OCI-LY3 (cell line): ENCODE measurements at regions not wholly inside any gene's neighbourhood (a gene's known extent, or its start where the extent isn't known, plus 50 kb on each side); places are given as distances from the start of the nearest gene placed in this dataset.
A peak's percentile ranks its signal among the peaks of the same experiment; 100 is the strongest.

ENCODE experiments used
- H2AFZ ChIP-seq: fragments of 200-600, 300-600 bp; shearing (Covaris generic); 2 replicates; pipeline ENCODE4 v1.6.0; 2014; ENCODE audit warnings: antibody characterized with exemption, low read depth, low read length
- H3K27ac ChIP-seq: fragments of 200-600, 300-600 bp; sonication (generic); 2 replicates; pipeline ENCODE4 v1.5.1; 2014; ENCODE audit warnings: mild to moderate bottlenecking, low read length, moderate library complexity, mixed read lengths
- H3K27me3 ChIP-seq: fragments of 200-600, 300-600 bp; sonication (generic); 2 replicates; pipeline ENCODE4 v1.6.1; 2014; ENCODE audit warnings: low read depth, low read length, mixed read lengths
- H3K36me3 ChIP-seq: fragments of 200-600, 300-600 bp; sonication (generic); replicated peaks from 2 replicates; pipeline ENCODE3; 2014; ENCODE audit warnings: low read depth, low read length, mixed read lengths
- H3K4me1 ChIP-seq: fragments of 300-600, 200-600 bp; sonication (generic); 2 replicates; pipeline ENCODE4 v1.6.1; 2014; ENCODE audit warnings: low read length, mixed read lengths
- H3K4me2 ChIP-seq: fragments of 200-600, 300-600 bp; sonication (generic); 2 replicates; pipeline ENCODE4 v1.6.1; 2014; ENCODE audit warnings: low read length, mixed read lengths
- H3K4me3 ChIP-seq: fragments of 300-600, 200-600 bp; sonication (generic); 2 replicates; pipeline ENCODE4 v1.5.1; 2014; ENCODE audit warnings: antibody characterized with exemption, mild to moderate bottlenecking, low read length, moderate library complexity
- H3K79me2 ChIP-seq: fragments of 300-600, 200-600 bp; shearing (Covaris generic); 2 replicates; pipeline ENCODE4 v1.6.1; 2014; ENCODE audit warnings: mild to moderate bottlenecking, low read length, mixed read lengths
- H3K9ac ChIP-seq: fragments of 300-600, 200-600 bp; shearing (Covaris generic); 2 replicates; pipeline ENCODE4 v1.6.0; 2014; ENCODE audit warnings: mild to moderate bottlenecking, low read length, moderate library complexity
- H3K9me3 ChIP-seq: fragments of 200-600, 300-600 bp; shearing (Covaris generic); 2 replicates; pipeline ENCODE4 v1.6.1; 2014; ENCODE audit warnings: low read length, mixed read lengths; ENCODE audit not compliant: insufficient read depth
- H4K20me1 ChIP-seq: fragments of 200-600, 300-600 bp; sonication (generic); 2 replicates; pipeline ENCODE4 v1.6.1; 2016; ENCODE audit warnings: low read length, mixed read lengths; ENCODE audit not compliant: insufficient read depth
- CTCF ChIP-seq: fragments of 200-600, 300-600 bp; sonication (generic); IDR thresholded peaks from 2 replicates; pipeline ENCODE4 v1.5.1; 2014; ENCODE audit warnings: antibody characterized with exemption, low read length, low read depth
- EZH2phosphoT487 ChIP-seq: fragments of 200-600 bp; shearing (Covaris generic); IDR thresholded peaks from 2 replicates; pipeline ENCODE4 v1.6.1; 2018; ENCODE audit warnings: antibody characterized with exemption, mixed run types, low read depth

GRCh38 chr3:70546679-70547078 lies 234.2 kb upstream of the MDFIC2 start:
- no peak overlapping the region for H3K4me3 ChIP-seq
- no peak overlapping the region for H3K4me2 ChIP-seq
- H3K4me1 ChIP-seq, result no peaks in the 10 kb centered on the region
- no peak overlapping the region for H3K27ac ChIP-seq
- H3K27me3 ChIP-seq, result peaks cover 31% of the 10 kb centered on the region
- no peak overlapping the region for H3K9ac ChIP-seq
- no peaks in the 10 kb centered on the region for H3K9me3 ChIP-seq
- TF ChIP-seq CTCF (no peak), EZH2phosphoT487 (no peak)
- H2AFZ ChIP-seq, result no peak overlapping the region
- H3K79me2 ChIP-seq, result no peaks in the 10 kb centered on the region
- no peaks in the 10 kb centered on the region for H4K20me1 ChIP-seq
- no peaks in the 10 kb centered on the region for H3K36me3 ChIP-seq

- Histone ChIP-seq H4K20me1 (no peaks in the 10 kb centered on the region), H3K27me3 (peaks cover 24% of the 10 kb centered on the region), H3K9ac (no peak overlapping the region), H3K4me2 (no peak overlapping the region), H3K9me3 (no peaks in the 10 kb centered on the region), H3K4me1 (no peaks in the 10 kb centered on the region), H3K36me3 (no peaks in the 10 kb centered on the region), H2AFZ (no peak overlapping the region), H3K27ac (no peak overlapping the region), H3K79me2 (no peaks in the 10 kb centered on the region), H3K4me3 (no peak overlapping the region)
- no peak for TF ChIP-seq EZH2phosphoT487
Measured at GRCh38 chr3:70543493-70543892, 231.1 kb upstream of the MDFIC2 start.

- Histone ChIP-seq H3K4me1 (no peaks in the 10 kb centered on the region), H4K20me1 (no peaks in the 10 kb centered on the region), H2AFZ (no peak overlapping the region), H3K9me3 (no peaks in the 10 kb centered on the region), H3K79me2 (no peaks in the 10 kb centered on the region), H3K27me3 (peaks cover 28% of the 10 kb centered on the region), H3K27ac (no peak overlapping the region), H3K9ac (no peak overlapping the region), H3K36me3 (no peaks in the 10 kb centered on the region), H3K4me3 (no peak overlapping the region), H3K4me2 (no peak overlapping the region)
- TF ChIP-seq CTCF, result peak; percentile 45
- no peak for TF ChIP-seq EZH2phosphoT487
Measured at GRCh38 chr3:70539908-70540307, 227.5 kb upstream of the MDFIC2 start.

- H2AFZ ChIP-seq, result no peak overlapping the region
- no peaks in the 10 kb centered on the region for H3K79me2 ChIP-seq
- H3K36me3 ChIP-seq, result no peaks in the 10 kb centered on the region
- no peaks in the 10 kb centered on the region for H4K20me1 ChIP-seq
- no peaks in the 10 kb centered on the region for H3K9me3 ChIP-seq
- TF ChIP-seq EZH2phosphoT487, result no peak
- no peak for TF ChIP-seq CTCF
- H3K4me3 ChIP-seq, result no peak overlapping the region
- H3K4me1 ChIP-seq, result no peaks in the 10 kb centered on the region
- no peak overlapping the region for H3K9ac ChIP-seq
- no peak overlapping the region for H3K4me2 ChIP-seq
- no peak overlapping the region for H3K27ac ChIP-seq
- peaks cover 70% of the 10 kb centered on the region for H3K27me3 ChIP-seq
Measured at GRCh38 chr3:70532806-70533205, 220.4 kb upstream of the MDFIC2 start.
